Neuron (in vitro differentiated cells): ENCODE measurements at regions not wholly inside any gene's neighbourhood (a gene's known extent, or its start where the extent isn't known, plus 50 kb on each side); places are given as distances from the start of the nearest gene placed in this dataset.

Experiments
- H2AFZ ChIP-seq: one replicate; pipeline ENCODE4 v1.6.1; 2013; ENCODE audit warnings: low read depth, mild to moderate bottlenecking, inconsistent platforms, low read length, moderate library complexity
- H3K27me3 ChIP-seq: one replicate; pipeline ENCODE4 v1.6.1; 2013; ENCODE audit warnings: low read length; ENCODE audit not compliant: insufficient read depth
- H3K36me3 ChIP-seq: one replicate; pipeline ENCODE4 v1.6.1; 2013; ENCODE audit warnings: low read length; ENCODE audit not compliant: insufficient read depth
- H3K4me1 ChIP-seq: one replicate; pipeline ENCODE4 v1.6.1; 2013; ENCODE audit warnings: low read length; ENCODE audit not compliant: insufficient read depth
- H3K4me3 ChIP-seq: 2 replicates; pipeline ENCODE4 v1.5.1; 2013; ENCODE audit warnings: mild to moderate bottlenecking, low read length, moderate library complexity
- H3K9me3 ChIP-seq: one replicate; pipeline ENCODE4 v1.6.1; 2013; ENCODE audit warnings: low read length

GRCh38 chr6:113281014-113281413, 576.1 kb upstream of the MARCKS start:
- no peaks in the 10 kb centered on the region for H3K9me3 ChIP-seq

GRCh38 chr6:113281431-113281830, 575.7 kb upstream of the MARCKS start:
- no peaks in the 10 kb centered on the region for H3K36me3 ChIP-seq
- H3K27me3 ChIP-seq: no peaks in the 10 kb centered on the region
- H3K4me3 ChIP-seq: no peak overlapping the region

More at GRCh38 chr6:113281014-113281413, 576.1 kb upstream of the MARCKS start:
- Histone ChIP-seq H3K4me1 (peaks cover 17% of the 10 kb centered on the region), H3K27me3 (no peaks in the 10 kb centered on the region), H3K36me3 (no peaks in the 10 kb centered on the region), H3K4me3 (no peak overlapping the region), H2AFZ (peak overlapping the region; percentile 85)

GRCh38 chr6:113287396-113287795, 569.7 kb upstream of the MARCKS start:
- H2AFZ ChIP-seq: no peak overlapping the region
- H3K4me1 ChIP-seq: no peaks in the 10 kb centered on the region
- no peak overlapping the region for H3K4me3 ChIP-seq
- H3K9me3 ChIP-seq: no peaks in the 10 kb centered on the region
- no peaks in the 10 kb centered on the region for H3K36me3 ChIP-seq
- no peaks in the 10 kb centered on the region for H3K27me3 ChIP-seq

More at GRCh38 chr6:113281431-113281830, 575.7 kb upstream of the MARCKS start:
- H2AFZ ChIP-seq: peak overlapping the region; percentile 85
- H3K9me3 ChIP-seq: no peaks in the 10 kb centered on the region
- H3K4me1 ChIP-seq: peaks cover 17% of the 10 kb centered on the region

- H3K4me1 ChIP-seq: peaks cover 3% of the 10 kb centered on the region
- no peak overlapping the region for H3K4me3 ChIP-seq
- H3K36me3 ChIP-seq: no peaks in the 10 kb centered on the region
Observed at GRCh38 chr6:113288409-113288808, 568.7 kb upstream of the MARCKS start.

GRCh38 chr6:113289166-113289565, 568.0 kb upstream of the MARCKS start:
- Histone ChIP-seq H3K36me3 (no peaks in the 10 kb centered on the region), H3K4me3 (no peak overlapping the region), H3K4me1 (peaks cover 3% of the 10 kb centered on the region), H3K27me3 (no peaks in the 10 kb centered on the region), H3K9me3 (no peaks in the 10 kb centered on the region), H2AFZ (no peak overlapping the region)

More at GRCh38 chr6:113288409-113288808, 568.7 kb upstream of the MARCKS start:
- H2AFZ ChIP-seq: no peak overlapping the region
- no peaks in the 10 kb centered on the region for H3K27me3 ChIP-seq
- no peaks in the 10 kb centered on the region for H3K9me3 ChIP-seq

GRCh38 chr6:113290684-113291083, 566.5 kb upstream of the MARCKS start:
- Histone ChIP-seq H3K36me3 (no peaks in the 10 kb centered on the region), H3K4me3 (no peak overlapping the region), H2AFZ (no peak overlapping the region), H3K9me3 (no peaks in the 10 kb centered on the region), H3K27me3 (no peaks in the 10 kb centered on the region), H3K4me1 (peaks cover 3% of the 10 kb centered on the region)

GRCh38 chr6:113291751-113292445, 565.2 kb upstream of the MARCKS start:
- Histone ChIP-seq H3K4me1 (peaks cover 3% of the 10 kb centered on the region), H3K9me3 (no peaks in the 10 kb centered on the region), H2AFZ (no peak overlapping the region), H3K4me3 (no peak overlapping the region), H3K27me3 (no peaks in the 10 kb centered on the region), H3K36me3 (no peaks in the 10 kb centered on the region)

- Histone ChIP-seq H3K4me3 (no peak overlapping the region), H3K36me3 (no peaks in the 10 kb centered on the region), H3K27me3 (no peaks in the 10 kb centered on the region), H3K4me1 (peaks cover 3% of the 10 kb centered on the region), H3K9me3 (no peaks in the 10 kb centered on the region), H2AFZ (no peak overlapping the region)
Observed at GRCh38 chr6:113292646-113293422, 564.3 kb upstream of the MARCKS start.

GRCh38 chr6:113293423-113293740, 563.8 kb upstream of the MARCKS start:
- Histone ChIP-seq H3K4me3 (no peak overlapping the region), H2AFZ (no peak overlapping the region), H3K9me3 (no peaks in the 10 kb centered on the region), H3K4me1 (peaks cover 3% of the 10 kb centered on the region), H3K36me3 (no peaks in the 10 kb centered on the region), H3K27me3 (no peaks in the 10 kb centered on the region)

- Histone ChIP-seq H3K27me3 (no peaks in the 10 kb centered on the region), H3K4me1 (no peaks in the 10 kb centered on the region), H3K9me3 (no peaks in the 10 kb centered on the region), H3K4me3 (no peak overlapping the region), H2AFZ (no peak overlapping the region), H3K36me3 (no peaks in the 10 kb centered on the region)
Observed at GRCh38 chr6:113299531-113299930, 557.6 kb upstream of the MARCKS start.

- H3K27me3 ChIP-seq: no peaks in the 10 kb centered on the region
- no peaks in the 10 kb centered on the region for H3K36me3 ChIP-seq
- H2AFZ ChIP-seq: no peak overlapping the region
- H3K4me3 ChIP-seq: no peak overlapping the region
- H3K4me1 ChIP-seq: no peaks in the 10 kb centered on the region
- H3K9me3 ChIP-seq: no peaks in the 10 kb centered on the region
Observed at GRCh38 chr6:113301651-113302050, 555.5 kb upstream of the MARCKS start.

- H3K27me3 ChIP-seq: no peaks in the 10 kb centered on the region
Observed at GRCh38 chr6:113304116-113304515, 553.0 kb upstream of the MARCKS start.

GRCh38 chr6:113306552-113307145, 550.5 kb upstream of the MARCKS start:
- Histone ChIP-seq H3K36me3 (no peaks in the 10 kb centered on the region), H3K9me3 (no peaks in the 10 kb centered on the region), H3K4me3 (no peak overlapping the region), H2AFZ (no peak overlapping the region), H3K4me1 (no peaks in the 10 kb centered on the region), H3K27me3 (no peaks in the 10 kb centered on the region)

More at GRCh38 chr6:113304116-113304515, 553.0 kb upstream of the MARCKS start:
- Histone ChIP-seq H2AFZ (no peak overlapping the region), H3K9me3 (no peaks in the 10 kb centered on the region), H3K36me3 (no peaks in the 10 kb centered on the region), H3K4me1 (no peaks in the 10 kb centered on the region), H3K4me3 (no peak overlapping the region)
